ENCODE measurements at regions not wholly inside any gene's neighbourhood (a gene's known extent, or its start where the extent isn't known, plus 50 kb on each side); places are given as distances from the start of the nearest gene placed in this dataset.

DNA sequence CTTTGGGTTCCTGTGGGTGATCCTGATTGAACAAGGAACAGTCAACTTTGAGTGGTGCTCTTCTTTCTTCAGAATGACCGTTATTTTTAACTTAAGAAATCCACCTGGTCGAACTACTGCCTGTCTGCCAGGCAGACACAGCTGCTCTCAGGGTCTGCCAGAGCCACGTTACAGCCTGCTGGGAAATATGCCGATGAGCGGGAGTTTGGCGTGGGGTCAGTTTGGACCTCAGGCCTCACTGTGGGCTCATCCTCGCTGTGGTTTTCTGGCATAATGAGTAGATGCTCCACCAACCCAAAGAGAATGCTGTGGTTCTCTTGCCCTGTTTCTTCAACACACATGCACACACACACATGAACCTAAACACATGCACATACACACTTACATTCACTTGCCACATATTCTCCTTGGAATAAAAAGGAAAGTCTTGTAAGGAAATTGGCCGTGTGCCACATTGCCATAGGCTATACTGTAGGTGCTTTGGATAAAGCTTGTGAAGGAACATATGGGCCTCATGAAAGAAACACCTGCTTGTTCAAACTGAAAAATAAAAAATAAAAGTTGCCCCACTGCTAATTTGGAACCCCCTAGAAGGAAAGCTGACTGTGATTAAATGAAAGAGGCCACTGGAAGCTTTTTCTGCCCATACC lies 598.7 kb upstream of the KLF12 start:
- no TSS peak for BruUV-seq (replicated peaks)

DNA sequence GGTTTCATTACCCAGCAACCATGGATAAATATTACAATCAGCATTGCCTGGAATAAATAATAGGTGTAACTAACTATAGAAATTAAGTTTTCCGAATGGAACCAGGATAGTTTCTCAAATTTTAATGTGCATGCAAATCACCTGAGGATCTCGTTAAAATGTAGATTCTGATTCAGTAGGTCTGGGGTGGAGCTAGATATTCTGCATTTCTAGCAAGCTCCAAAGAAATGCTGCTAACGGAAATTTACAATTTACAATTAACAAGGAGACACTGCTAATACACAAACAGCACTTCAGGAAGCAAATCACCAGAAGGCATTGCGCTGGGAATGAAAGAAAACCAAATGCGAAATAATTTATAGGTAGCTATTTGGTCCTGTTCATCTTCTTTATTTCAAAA lies 597.5 kb upstream of the KLF12 start:
- no peak overlapping the region for H3K4me3 ChIP-seq (ENCODE audit: low read depth, low read length, poor library complexity, severe bottlenecking)
- BruUV-seq (replicated peaks), result no TSS peak
- TF ChIP-seq, protein P1, sequence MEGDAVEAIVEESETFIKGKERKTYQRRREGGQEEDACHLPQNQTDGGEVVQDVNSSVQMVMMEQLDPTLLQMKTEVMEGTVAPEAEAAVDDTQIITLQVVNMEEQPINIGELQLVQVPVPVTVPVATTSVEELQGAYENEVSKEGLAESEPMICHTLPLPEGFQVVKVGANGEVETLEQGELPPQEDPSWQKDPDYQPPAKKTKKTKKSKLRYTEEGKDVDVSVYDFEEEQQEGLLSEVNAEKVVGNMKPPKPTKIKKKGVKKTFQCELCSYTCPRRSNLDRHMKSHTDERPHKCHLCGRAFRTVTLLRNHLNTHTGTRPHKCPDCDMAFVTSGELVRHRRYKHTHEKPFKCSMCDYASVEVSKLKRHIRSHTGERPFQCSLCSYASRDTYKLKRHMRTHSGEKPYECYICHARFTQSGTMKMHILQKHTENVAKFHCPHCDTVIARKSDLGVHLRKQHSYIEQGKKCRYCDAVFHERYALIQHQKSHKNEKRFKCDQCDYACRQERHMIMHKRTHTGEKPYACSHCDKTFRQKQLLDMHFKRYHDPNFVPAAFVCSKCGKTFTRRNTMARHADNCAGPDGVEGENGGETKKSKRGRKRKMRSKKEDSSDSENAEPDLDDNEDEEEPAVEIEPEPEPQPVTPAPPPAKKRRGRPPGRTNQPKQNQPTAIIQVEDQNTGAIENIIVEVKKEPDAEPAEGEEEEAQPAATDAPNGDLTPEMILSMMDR (conservative IDR thresholded peaks at IDR 0.05; ENCODE audit: low read depth, low read length), result no peak
- no peak for TF ChIP-seq EZH2 (IDR thresholded peaks at IDR 0.05; ENCODE audit: borderline replicate concordance, low read depth, low read length, poor library complexity, severe bottlenecking)
- no peak overlapping the region for H3K27ac ChIP-seq (ENCODE audit: low read depth, low read length, poor library complexity, severe bottlenecking)
- no peaks in the 10 kb centered on the region for H3K4me1 ChIP-seq (ENCODE audit: insufficient read depth, low read length, poor library complexity, severe bottlenecking)
- POLR2A ChIA-PET (ENCODE audit: low non-redundant PET), result no interaction called here
- intact Hi-C loops (cut with micrococcal nuclease; ENCODE audit: unreplicated experiment), result no loop called here
- no peaks in the 10 kb centered on the region for H3K27me3 ChIP-seq (replicated peaks; ENCODE audit: insufficient read depth, low read depth, low read length, poor library complexity)
- no peaks in the 10 kb centered on the region for H3K36me3 ChIP-seq (ENCODE audit: insufficient read depth, low read length, poor library complexity, severe bottlenecking)
- CTCF ChIA-PET, result no interaction called here
- no peaks in the 10 kb centered on the region for H3K9me3 ChIP-seq (ENCODE audit: low read depth, low read length, poor library complexity, severe bottlenecking)
- DNase-seq (ENCODE audit: low spot score), result no peak

More for the DNA sequence above, 598.7 kb upstream of the KLF12 start:
- ChIA-PET CTCF (no interaction called here), POLR2A (ENCODE audit: low non-redundant PET) (no interaction called here)
- intact Hi-C loops (cut with micrococcal nuclease; ENCODE audit: unreplicated experiment), result no loop called here
- Histone ChIP-seq H3K27me3 (replicated peaks; ENCODE audit: insufficient read depth, low read depth, low read length, poor library complexity) (no peaks in the 10 kb centered on the region), H3K36me3 (ENCODE audit: insufficient read depth, low read length, poor library complexity, severe bottlenecking) (no peaks in the 10 kb centered on the region), H3K4me3 (ENCODE audit: low read depth, low read length, poor library complexity, severe bottlenecking) (no peak overlapping the region), H3K9me3 (ENCODE audit: low read depth, low read length, poor library complexity, severe bottlenecking) (no peaks in the 10 kb centered on the region), H3K4me1 (ENCODE audit: insufficient read depth, low read length, poor library complexity, severe bottlenecking) (no peaks in the 10 kb centered on the region), H3K27ac (ENCODE audit: low read depth, low read length, poor library complexity, severe bottlenecking) (no peak overlapping the region)
- TF ChIP-seq, protein P1 (conservative IDR thresholded peaks at IDR 0.05; ENCODE audit: low read depth, low read length), result no peak
- no peak for TF ChIP-seq EZH2 (IDR thresholded peaks at IDR 0.05; ENCODE audit: borderline replicate concordance, low read depth, low read length, poor library complexity, severe bottlenecking)
- DNase-seq (ENCODE audit: low spot score), result no peak

DNA sequence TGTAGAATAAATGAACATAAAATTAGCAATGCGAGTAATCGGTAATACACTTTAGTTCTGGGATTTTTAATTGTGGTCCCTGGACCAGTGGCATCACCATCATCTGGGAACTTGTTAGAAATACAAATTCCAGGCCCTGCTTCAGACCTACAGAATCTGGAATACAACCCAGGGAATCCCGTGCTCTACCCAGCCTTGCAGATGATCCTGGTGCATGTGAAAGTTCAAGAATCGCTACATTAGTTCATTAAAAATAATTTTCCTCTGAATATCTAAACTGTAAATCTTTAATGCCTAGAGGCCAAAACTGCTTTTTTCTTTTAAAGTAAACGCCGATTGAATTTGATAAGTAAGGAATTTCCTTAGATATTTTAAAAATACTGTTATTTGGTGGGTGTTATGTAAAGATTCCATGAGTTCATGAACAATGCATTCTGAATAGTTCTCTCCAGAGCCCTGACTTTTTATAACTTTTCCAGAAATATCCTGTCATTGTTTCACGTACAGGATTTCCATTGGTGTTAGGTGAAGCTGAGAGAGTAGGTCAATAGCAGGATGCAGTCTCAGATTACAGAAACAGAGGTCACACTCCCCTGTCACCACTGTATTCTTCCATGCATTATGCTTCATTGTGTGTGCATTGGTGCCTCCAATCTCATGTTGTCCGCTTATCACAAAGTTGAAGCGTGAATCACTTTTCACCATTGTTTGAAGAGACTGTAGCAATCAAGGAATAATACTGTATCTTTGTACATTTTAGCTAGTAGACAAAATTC lies 596.5 kb upstream of the KLF12 start:
- ChIA-PET POLR2A (ENCODE audit: low non-redundant PET) (no interaction called here), CTCF (no interaction called here)
- Histone ChIP-seq H3K9me3 (ENCODE audit: low read depth, low read length, poor library complexity, severe bottlenecking) (no peaks in the 10 kb centered on the region), H3K36me3 (ENCODE audit: insufficient read depth, low read length, poor library complexity, severe bottlenecking) (no peaks in the 10 kb centered on the region), H3K4me3 (ENCODE audit: low read depth, low read length, poor library complexity, severe bottlenecking) (no peak overlapping the region), H3K27me3 (replicated peaks; ENCODE audit: insufficient read depth, low read depth, low read length, poor library complexity) (no peaks in the 10 kb centered on the region), H3K4me1 (ENCODE audit: insufficient read depth, low read length, poor library complexity, severe bottlenecking) (no peaks in the 10 kb centered on the region), H3K27ac (ENCODE audit: low read depth, low read length, poor library complexity, severe bottlenecking) (no peak overlapping the region)
- no peak for DNase-seq (ENCODE audit: low spot score)
- intact Hi-C loops (cut with micrococcal nuclease; ENCODE audit: unreplicated experiment), result no loop called here
- no TSS peak for BruUV-seq (replicated peaks)
- TF ChIP-seq, protein P1 (conservative IDR thresholded peaks at IDR 0.05; ENCODE audit: low read depth, low read length), result no peak
- no peak for TF ChIP-seq EZH2 (IDR thresholded peaks at IDR 0.05; ENCODE audit: borderline replicate concordance, low read depth, low read length, poor library complexity, severe bottlenecking)
